ENCODE measurements at regions not wholly inside any gene's neighbourhood (a gene's known extent, or its start where the extent isn't known, plus 50 kb on each side); places are given as distances from the start of the nearest gene placed in this dataset.

DNA sequence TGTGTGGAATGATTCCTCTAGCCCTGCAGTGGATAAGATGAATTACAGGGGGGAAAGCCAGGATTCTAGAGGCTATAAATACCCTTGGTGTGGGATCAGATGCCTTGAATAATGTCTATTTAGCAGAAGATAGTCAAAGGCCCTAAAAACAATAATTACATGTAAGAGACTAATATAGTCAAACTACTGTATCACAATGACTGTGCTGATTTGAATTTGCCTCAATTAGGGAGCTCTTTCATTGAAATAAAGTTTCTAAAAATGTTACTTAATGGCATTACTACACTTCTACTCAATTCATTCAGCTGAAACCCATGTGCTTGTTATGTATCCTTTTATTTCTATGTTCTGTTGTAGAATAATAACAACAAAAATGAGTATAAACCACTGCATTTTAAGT is 915.6 kb downstream of the TUSC7 start:
- H3K27me3 ChIP-seq = no peaks in the 10 kb centered on the region
- peaks cover 0 to 8% (median 4%) of the 10 kb centered on the region in 3 donors for H3K4me1 ChIP-seq
- TF ChIP-seq, protein P1, sequence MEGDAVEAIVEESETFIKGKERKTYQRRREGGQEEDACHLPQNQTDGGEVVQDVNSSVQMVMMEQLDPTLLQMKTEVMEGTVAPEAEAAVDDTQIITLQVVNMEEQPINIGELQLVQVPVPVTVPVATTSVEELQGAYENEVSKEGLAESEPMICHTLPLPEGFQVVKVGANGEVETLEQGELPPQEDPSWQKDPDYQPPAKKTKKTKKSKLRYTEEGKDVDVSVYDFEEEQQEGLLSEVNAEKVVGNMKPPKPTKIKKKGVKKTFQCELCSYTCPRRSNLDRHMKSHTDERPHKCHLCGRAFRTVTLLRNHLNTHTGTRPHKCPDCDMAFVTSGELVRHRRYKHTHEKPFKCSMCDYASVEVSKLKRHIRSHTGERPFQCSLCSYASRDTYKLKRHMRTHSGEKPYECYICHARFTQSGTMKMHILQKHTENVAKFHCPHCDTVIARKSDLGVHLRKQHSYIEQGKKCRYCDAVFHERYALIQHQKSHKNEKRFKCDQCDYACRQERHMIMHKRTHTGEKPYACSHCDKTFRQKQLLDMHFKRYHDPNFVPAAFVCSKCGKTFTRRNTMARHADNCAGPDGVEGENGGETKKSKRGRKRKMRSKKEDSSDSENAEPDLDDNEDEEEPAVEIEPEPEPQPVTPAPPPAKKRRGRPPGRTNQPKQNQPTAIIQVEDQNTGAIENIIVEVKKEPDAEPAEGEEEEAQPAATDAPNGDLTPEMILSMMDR (IDR thresholded peaks at IDR 0.05) = no peak
- no peak for TF ChIP-seq POLR2A (IDR thresholded peaks at IDR 0.05)
- no peaks in the 10 kb centered on the region for H3K9me3 ChIP-seq
- H3K4me3 ChIP-seq = no peak overlapping the region
- no peak for DNase-seq
- intact Hi-C loops (cut with DNase I) = no loop called here
- no peaks in the 10 kb centered on the region for H3K36me3 ChIP-seq
- H3K27ac ChIP-seq = no peak overlapping the region

DNA sequence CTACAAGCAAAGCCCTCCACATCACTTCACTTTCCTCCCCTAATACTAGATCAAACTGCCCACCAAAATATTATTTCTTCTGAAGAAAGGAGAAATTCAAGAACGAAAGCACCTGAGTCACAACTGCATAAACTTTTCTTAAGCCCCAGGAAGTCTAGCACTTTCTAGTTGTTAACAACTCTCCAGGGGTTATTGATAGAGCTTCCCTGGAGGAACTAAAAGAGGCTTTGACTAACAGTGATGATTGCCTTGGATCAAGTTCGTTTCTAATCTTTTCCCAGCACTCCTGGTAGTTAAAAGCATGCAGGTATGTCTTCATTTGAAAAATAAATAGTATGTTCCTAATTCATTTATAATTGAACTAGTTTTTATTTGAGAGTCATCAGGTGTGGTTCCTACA is 917.0 kb downstream of the TUSC7 start:
- Histone ChIP-seq H3K27me3 (no peaks in the 10 kb centered on the region), H3K9me3 (no peaks in the 10 kb centered on the region), H3K4me1 (peaks cover 0 to 8% (median 4%) of the 10 kb centered on the region in 3 donors), H3K4me3 (no peak overlapping the region), H3K27ac (no peak overlapping the region), H3K36me3 (no peaks in the 10 kb centered on the region)
- WGBS, 2 donors = 61 to 65% methylated on average over 2 of the region's 2 CpGs
- DNase-seq = no peak
- no peak for TF ChIP-seq POLR2A (IDR thresholded peaks at IDR 0.05)
- intact Hi-C loops (cut with DNase I) = no loop called here

DNA sequence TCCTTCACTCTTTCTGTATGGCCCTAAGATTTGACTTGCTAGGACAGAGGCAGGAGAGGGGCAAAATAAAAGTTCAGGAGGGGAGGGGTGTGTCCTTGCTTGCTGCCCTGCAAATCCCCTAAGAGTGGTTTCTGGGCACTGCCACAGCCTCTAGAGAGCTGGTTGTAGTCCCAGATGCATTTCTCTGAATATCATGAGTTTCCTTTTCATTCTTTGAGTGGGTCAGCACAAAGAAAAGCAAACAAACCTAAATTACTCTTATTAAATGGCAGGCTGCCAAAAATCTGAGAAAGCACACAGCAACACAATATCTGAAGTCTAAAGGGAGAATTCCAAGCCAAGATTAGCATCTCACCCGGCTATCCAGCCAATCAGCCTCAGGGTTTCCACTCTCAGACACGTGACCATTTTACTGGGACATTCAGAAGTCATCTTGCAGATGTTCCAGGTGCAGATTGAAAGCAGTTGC is 919.3 kb downstream of the TUSC7 start:
- Histone ChIP-seq H3K9me3 (no peaks in the 10 kb centered on the region), H3K27me3 (no peaks in the 10 kb centered on the region), H3K36me3 (no peaks in the 10 kb centered on the region), H3K27ac (no peak overlapping the region), H3K4me3 (no peak overlapping the region), H3K4me1 (peaks cover 0 to 8% (median 4%) of the 10 kb centered on the region in 3 donors)
- 7 to 9% methylated on average over 2 of the region's 2 CpGs for WGBS, 2 donors
- no peak for DNase-seq
- intact Hi-C loops (cut with DNase I) = no loop called here
- TF ChIP-seq, protein P1 (IDR thresholded peaks at IDR 0.05) = no peak
- TF ChIP-seq POLR2A (IDR thresholded peaks at IDR 0.05) = no peak

DNA sequence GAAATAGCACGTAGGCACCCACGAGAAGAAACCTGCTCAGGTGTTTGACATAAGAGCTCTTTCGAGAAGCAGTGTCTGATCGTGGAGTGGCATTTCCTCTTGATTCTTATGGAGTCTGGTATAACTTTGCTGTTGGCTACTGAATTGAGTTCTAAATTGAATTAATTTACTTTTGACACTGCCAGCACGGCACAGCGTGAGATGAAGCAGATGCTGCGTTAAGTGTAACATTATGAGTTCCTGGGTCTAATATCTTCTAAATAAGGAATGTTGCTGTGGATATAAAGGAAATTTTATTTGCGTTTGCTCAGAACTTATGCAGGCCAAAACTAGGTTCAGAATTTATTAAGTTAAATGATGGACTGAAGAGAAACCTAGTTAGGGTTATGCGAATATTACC is 919.9 kb downstream of the TUSC7 start:
- no peaks in the 10 kb centered on the region for H3K36me3 ChIP-seq
- no peak overlapping the region for H3K4me3 ChIP-seq
- no peaks in the 10 kb centered on the region for H3K27me3 ChIP-seq
- TF ChIP-seq, protein P1 (IDR thresholded peaks at IDR 0.05) = no peak
- no peak for TF ChIP-seq POLR2A (IDR thresholded peaks at IDR 0.05)
- DNase-seq = no peak
- H3K27ac ChIP-seq = no peak overlapping the region
- intact Hi-C loops (cut with DNase I) = no loop called here
- H3K9me3 ChIP-seq = no peaks in the 10 kb centered on the region
- 73 to 81% methylated on average over 9 of the region's 9 CpGs for WGBS, 2 donors
- peaks cover 0 to 8% (median 4%) of the 10 kb centered on the region in 3 donors for H3K4me1 ChIP-seq

DNA sequence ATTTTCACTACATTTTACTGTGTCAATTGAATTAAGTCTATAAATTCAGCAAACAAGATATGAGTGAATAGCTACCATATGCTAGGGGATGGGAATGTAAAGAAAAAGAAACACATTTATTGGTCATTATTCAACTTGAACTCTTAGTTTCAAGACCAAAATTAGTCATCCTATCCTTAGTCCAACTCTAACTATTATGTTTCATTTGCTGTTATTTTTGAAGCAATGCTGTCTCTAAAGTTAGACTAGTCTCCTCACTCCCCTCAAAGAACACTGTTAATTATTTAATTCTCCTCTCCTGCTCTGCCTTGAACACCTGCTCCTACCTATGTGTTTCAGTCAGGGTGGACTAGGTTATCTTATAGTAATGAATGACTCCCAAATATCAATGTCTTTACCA is 920.9 kb downstream of the TUSC7 start:
- Histone ChIP-seq H3K27me3 (no peaks in the 10 kb centered on the region), H3K27ac (no peak overlapping the region), H3K36me3 (no peaks in the 10 kb centered on the region), H3K9me3 (no peaks in the 10 kb centered on the region), H3K4me1 (peaks cover 0 to 8% (median 4%) of the 10 kb centered on the region in 3 donors), H3K4me3 (no peak overlapping the region)
- no peak for DNase-seq
- intact Hi-C loops (cut with DNase I) = no loop called here
- TF ChIP-seq, protein P1 (IDR thresholded peaks at IDR 0.05) = no peak
- TF ChIP-seq POLR2A (IDR thresholded peaks at IDR 0.05) = no peak

DNA sequence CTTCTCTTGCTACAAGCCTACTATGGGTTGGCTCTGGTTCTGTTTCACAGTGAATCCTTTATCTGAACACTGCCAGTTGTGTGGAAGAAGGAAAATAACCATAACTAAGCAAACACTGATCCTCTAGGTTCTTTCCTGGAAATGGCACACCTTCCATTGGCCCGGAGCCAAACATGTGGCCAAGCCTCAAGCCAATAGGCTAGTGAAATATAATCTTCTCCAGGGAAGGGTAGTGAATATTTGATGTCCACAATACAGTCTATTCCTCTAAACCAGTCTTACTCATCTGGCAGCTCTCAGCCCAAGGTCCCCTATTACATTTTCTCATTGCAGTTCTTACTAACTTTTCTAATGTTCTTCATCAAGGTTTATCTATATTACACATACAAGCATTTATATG is 921.3 kb downstream of the TUSC7 start:
- H3K27me3 ChIP-seq = no peaks in the 10 kb centered on the region
- no peaks in the 10 kb centered on the region for H3K36me3 ChIP-seq
- no peak overlapping the region for H3K27ac ChIP-seq
- no peaks in the 10 kb centered on the region for H3K9me3 ChIP-seq
- H3K4me3 ChIP-seq = no peak overlapping the region
- H3K4me1 ChIP-seq = peaks cover 0 to 8% (median 4%) of the 10 kb centered on the region in 3 donors
- no peak for TF ChIP-seq POLR2A (IDR thresholded peaks at IDR 0.05)
- TF ChIP-seq, protein P1 (IDR thresholded peaks at IDR 0.05) = no peak
- no peak for DNase-seq
- 46 to 64% methylated on average over 1 of the region's 1 CpG for WGBS, 2 donors
- intact Hi-C loops (cut with DNase I) = no loop called here
